HFFc6 (cell line): ENCODE measurements at regions not wholly inside any gene's neighbourhood (a gene's known extent, or its start where the extent isn't known, plus 50 kb on each side); places are given as distances from the start of the nearest gene placed in this dataset.

ENCODE experiments used
- DNase-seq: peaks from one replicate; pipeline ENCODE4 v3.0.0-alpha.2; 2018
- H3K27ac Mint-ChIP-seq: 2 replicates; pipeline ENCODE4 v1.8.0; 2020; ENCODE audit warnings: mild to moderate bottlenecking, mixed read lengths
- H3K27me3 Mint-ChIP-seq: 2 replicates; pipeline ENCODE4 v1.8.0; 2021; ENCODE audit warnings: mild to moderate bottlenecking, moderate library complexity, mixed read lengths; ENCODE audit not compliant: insufficient read depth
- H3K36me3 Mint-ChIP-seq: 2 replicates; pipeline ENCODE4 v1.8.0; 2021; ENCODE audit warnings: low read depth, mixed read lengths
- H3K4me1 Mint-ChIP-seq: 2 replicates; pipeline ENCODE4 v1.8.0; 2020; ENCODE audit warnings: low read depth, mixed read lengths
- H3K4me3 Mint-ChIP-seq: 2 replicates; pipeline ENCODE4 v1.8.0; 2020; ENCODE audit warnings: mild to moderate bottlenecking, moderate library complexity, mixed read lengths
- H3K9me3 Mint-ChIP-seq: 2 replicates; pipeline ENCODE4 v1.8.0; 2020; ENCODE audit warnings: mild to moderate bottlenecking, mixed read lengths
- CTCF ChIP-seq: fragments of 200-600 bp; sonication (generic); IDR thresholded peaks from 2 replicates; pipeline ENCODE4 v1.5.0; 2021; ENCODE audit warnings: antibody characterized with exemption, mild to moderate bottlenecking

GRCh38 chr11:122173587-122173986, 57.6 kb upstream of the BLID start:
- peak overlapping the region; percentile 68 for H3K27ac Mint-ChIP-seq

DNA sequence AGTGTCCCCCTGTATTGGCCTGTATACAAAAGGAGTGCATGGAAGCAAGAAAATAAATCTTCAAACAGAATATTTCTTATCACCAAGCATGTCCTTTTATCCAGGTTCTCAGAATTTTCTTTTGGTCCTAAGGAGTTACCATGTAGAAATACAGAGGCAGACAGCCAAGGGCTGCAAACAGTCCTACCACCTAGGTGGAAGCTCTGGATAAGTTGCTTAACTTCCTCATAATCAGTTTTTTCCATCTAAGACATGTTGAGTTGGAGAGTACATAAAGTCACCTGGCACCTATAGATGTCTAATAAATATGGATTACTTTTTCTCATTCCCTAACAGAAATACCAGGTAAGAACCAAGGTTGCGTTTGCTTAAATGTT, 57.0 kb upstream of the BLID start:
- Mint-ChIP-seq H3K9me3 (no peaks in the 10 kb centered on the region; the same call in 1 of the 2 replicates), H3K27ac (peak overlapping the region; percentile 68), H3K4me3 (peak overlapping the region; percentile 22), H3K27me3 (no peaks in the 10 kb centered on the region), H3K36me3 (peaks cover 96% of the 10 kb centered on the region), H3K4me1 (peaks cover 98% of the 10 kb centered on the region)
- no peak for DNase-seq
- no peak for TF ChIP-seq CTCF

More at GRCh38 chr11:122173587-122173986, 57.6 kb upstream of the BLID start:
- H3K36me3 Mint-ChIP-seq: peaks cover 96% of the 10 kb centered on the region
- DNase-seq: no peak
- no peaks in the 10 kb centered on the region; the same call in 1 of the 2 replicates for H3K9me3 Mint-ChIP-seq
- H3K27me3 Mint-ChIP-seq: no peaks in the 10 kb centered on the region
- no peak for TF ChIP-seq CTCF
- peak overlapping the region; percentile 45 for H3K4me3 Mint-ChIP-seq
- peaks cover 98% of the 10 kb centered on the region for H3K4me1 Mint-ChIP-seq

GRCh38 chr11:122172352-122173073, 56.5 kb upstream of the BLID start:
- peak overlapping the region; percentile 68 for H3K27ac Mint-ChIP-seq
- peaks cover 98% of the 10 kb centered on the region for H3K4me1 Mint-ChIP-seq
- no peaks in the 10 kb centered on the region; the same call in 1 of the 2 replicates for H3K9me3 Mint-ChIP-seq
- H3K36me3 Mint-ChIP-seq: peaks cover 96% of the 10 kb centered on the region
- no peak for DNase-seq
- H3K4me3 Mint-ChIP-seq: peak overlapping the region; percentile 22; the same call in 1 of the 2 replicates
- H3K27me3 Mint-ChIP-seq: no peaks in the 10 kb centered on the region
- no peak for TF ChIP-seq CTCF

- Mint-ChIP-seq H3K4me3 (peak overlapping the region; percentile 75), H3K36me3 (peaks cover 88% of the 10 kb centered on the region), H3K27ac (peak overlapping the region; percentile 87), H3K4me1 (peaks cover 98% of the 10 kb centered on the region), H3K9me3 (no peaks in the 10 kb centered on the region; the same call in 1 of the 2 replicates), H3K27me3 (no peaks in the 10 kb centered on the region)
- DNase-seq: peak; percentile 86
- no peak for TF ChIP-seq CTCF
Measured at GRCh38 chr11:122170815-122171475, 54.9 kb upstream of the BLID start.

DNA sequence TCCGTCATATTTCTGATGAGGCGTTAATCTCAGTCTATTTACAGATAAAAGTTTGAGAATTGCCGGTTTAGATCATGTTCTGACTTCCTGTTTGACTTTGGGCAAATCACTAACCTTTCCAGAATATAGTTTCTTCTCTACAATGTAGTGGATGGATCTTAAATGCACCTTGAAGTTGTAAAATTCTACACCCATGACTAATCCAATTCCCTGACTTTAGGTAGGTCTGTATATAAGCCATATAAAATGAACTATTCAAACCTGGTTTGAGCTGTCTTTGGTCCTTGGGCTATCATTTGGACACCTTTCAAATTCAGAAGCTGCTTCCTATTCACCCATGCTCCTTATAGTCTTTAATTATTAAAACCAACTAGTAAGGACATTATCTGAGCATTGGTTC, 52.2 kb upstream of the BLID start:
- H3K27me3 Mint-ChIP-seq: peaks cover 2% of the 10 kb centered on the region; the same call in 1 of the 2 replicates

More for the DNA sequence above, 52.2 kb upstream of the BLID start:
- no peak for TF ChIP-seq CTCF
- H3K4me1 Mint-ChIP-seq: peaks cover 100% of the 10 kb centered on the region
- peaks cover 89% of the 10 kb centered on the region for H3K36me3 Mint-ChIP-seq
- DNase-seq: no peak
- no peaks in the 10 kb centered on the region; the same call in 1 of the 2 replicates for H3K9me3 Mint-ChIP-seq
- peak overlapping the region; percentile 69 for H3K4me3 Mint-ChIP-seq
- peak overlapping the region; percentile 87 for H3K27ac Mint-ChIP-seq
